ENCODE measurements at regions not wholly inside any gene's neighbourhood (a gene's known extent, or its start where the extent isn't known, plus 50 kb on each side); places are given as distances from the start of the nearest gene placed in this dataset.
A peak's percentile ranks its signal among the peaks of the same experiment; 100 is the strongest.

- H3K4me2 ChIP-seq (ENCODE audit: low read depth, low read length, poor library complexity, severe bottlenecking), result peak overlapping the region; percentile 28
- H3K4me3 ChIP-seq (ENCODE audit: low read length), result peak overlapping the region; percentile 19; the same call in 1 of the 2 replicates
Measured at GRCh38 chrX:39196192-39197102, 395.2 kb downstream of the MID1IP1 start.

GRCh38 chrX:39199429-39199828, 398.2 kb downstream of the MID1IP1 start:
- Histone ChIP-seq H3K27me3 (ENCODE audit: low read length) (no peaks in the 10 kb centered on the region), H3K36me3 (ENCODE audit: insufficient read depth, low read length) (no peaks in the 10 kb centered on the region), H3K4me2 (ENCODE audit: low read depth, low read length, poor library complexity, severe bottlenecking) (no peak overlapping the region), H4K20me1 (ENCODE audit: insufficient read depth, low read depth, low read length) (no peaks in the 10 kb centered on the region), H3K79me2 (ENCODE audit: low read length) (no peaks in the 10 kb centered on the region), H3K9ac (ENCODE audit: low read length) (no peak overlapping the region), H3K9me2 (replicated peaks; ENCODE audit: insufficient read depth, low read length) (no peaks in the 10 kb centered on the region), H3K4me1 (ENCODE audit: low read length) (peaks cover 12% of the 10 kb centered on the region), H3K9me3 (ENCODE audit: low read length) (no peaks in the 10 kb centered on the region), H2AFZ (ENCODE audit: low read length) (no peak overlapping the region), H3K4me3 (ENCODE audit: low read length) (no peak overlapping the region), H3K27ac (ENCODE audit: low read length) (no peak overlapping the region)
- no peak for DNase-seq

More at GRCh38 chrX:39196192-39197102, 395.2 kb downstream of the MID1IP1 start:
- no peaks in the 10 kb centered on the region for H4K20me1 ChIP-seq (ENCODE audit: insufficient read depth, low read depth, low read length)
- H3K9me2 ChIP-seq (replicated peaks; ENCODE audit: insufficient read depth, low read length), result no peaks in the 10 kb centered on the region
- H3K27ac ChIP-seq (ENCODE audit: low read length), result no peak overlapping the region
- DNase-seq, result peak; percentile 55
- H3K9me3 ChIP-seq (ENCODE audit: low read length), result no peaks in the 10 kb centered on the region
- no peak overlapping the region for H2AFZ ChIP-seq (ENCODE audit: low read length)
- H3K36me3 ChIP-seq (ENCODE audit: insufficient read depth, low read length), result no peaks in the 10 kb centered on the region
- H3K4me1 ChIP-seq (ENCODE audit: low read length), result peaks cover 12% of the 10 kb centered on the region
- H3K27me3 ChIP-seq (ENCODE audit: low read length), result no peaks in the 10 kb centered on the region
- no peaks in the 10 kb centered on the region for H3K79me2 ChIP-seq (ENCODE audit: low read length)
- no peak overlapping the region for H3K9ac ChIP-seq (ENCODE audit: low read length)

GRCh38 chrX:39201305-39201990, 400.2 kb downstream of the MID1IP1 start:
- H3K9ac ChIP-seq (ENCODE audit: low read length), result no peak overlapping the region
- no peaks in the 10 kb centered on the region for H4K20me1 ChIP-seq (ENCODE audit: insufficient read depth, low read depth, low read length)
- H3K4me3 ChIP-seq (ENCODE audit: low read length), result no peak overlapping the region
- DNase-seq, result peak; percentile 56
- no peaks in the 10 kb centered on the region for H3K9me2 ChIP-seq (replicated peaks; ENCODE audit: insufficient read depth, low read length)
- H3K9me3 ChIP-seq (ENCODE audit: low read length), result no peaks in the 10 kb centered on the region
- no peak overlapping the region for H3K27ac ChIP-seq (ENCODE audit: low read length)
- no peaks in the 10 kb centered on the region for H3K79me2 ChIP-seq (ENCODE audit: low read length)
- H3K4me2 ChIP-seq (ENCODE audit: low read depth, low read length, poor library complexity, severe bottlenecking), result no peak overlapping the region
- H2AFZ ChIP-seq (ENCODE audit: low read length), result no peak overlapping the region
- no peaks in the 10 kb centered on the region for H3K27me3 ChIP-seq (ENCODE audit: low read length)
- no peaks in the 10 kb centered on the region for H3K36me3 ChIP-seq (ENCODE audit: insufficient read depth, low read length)
- H3K4me1 ChIP-seq (ENCODE audit: low read length), result peaks cover 5% of the 10 kb centered on the region

GRCh38 chrX:39202641-39203040, 401.4 kb downstream of the MID1IP1 start:
- Histone ChIP-seq H3K27ac (ENCODE audit: low read length) (no peak overlapping the region), H3K9me2 (replicated peaks; ENCODE audit: insufficient read depth, low read length) (no peaks in the 10 kb centered on the region), H3K9me3 (ENCODE audit: low read length) (no peaks in the 10 kb centered on the region), H4K20me1 (ENCODE audit: insufficient read depth, low read depth, low read length) (no peaks in the 10 kb centered on the region), H3K36me3 (ENCODE audit: insufficient read depth, low read length) (no peaks in the 10 kb centered on the region), H3K4me2 (ENCODE audit: low read depth, low read length, poor library complexity, severe bottlenecking) (no peak overlapping the region), H3K4me1 (ENCODE audit: low read length) (no peaks in the 10 kb centered on the region), H3K4me3 (ENCODE audit: low read length) (no peak overlapping the region), H3K79me2 (ENCODE audit: low read length) (no peaks in the 10 kb centered on the region), H3K27me3 (ENCODE audit: low read length) (no peaks in the 10 kb centered on the region), H2AFZ (ENCODE audit: low read length) (no peak overlapping the region), H3K9ac (ENCODE audit: low read length) (no peak overlapping the region)
- no peak for DNase-seq

- Histone ChIP-seq H3K9me3 (ENCODE audit: low read length) (no peaks in the 10 kb centered on the region), H3K36me3 (ENCODE audit: insufficient read depth, low read length) (no peaks in the 10 kb centered on the region), H3K9me2 (replicated peaks; ENCODE audit: insufficient read depth, low read length) (no peaks in the 10 kb centered on the region), H3K4me3 (ENCODE audit: low read length) (no peak overlapping the region), H3K27ac (ENCODE audit: low read length) (no peak overlapping the region), H3K9ac (ENCODE audit: low read length) (no peak overlapping the region), H3K79me2 (ENCODE audit: low read length) (no peaks in the 10 kb centered on the region), H3K4me1 (ENCODE audit: low read length) (no peaks in the 10 kb centered on the region), H3K27me3 (ENCODE audit: low read length) (no peaks in the 10 kb centered on the region), H3K4me2 (ENCODE audit: low read depth, low read length, poor library complexity, severe bottlenecking) (no peak overlapping the region), H4K20me1 (ENCODE audit: insufficient read depth, low read depth, low read length) (no peaks in the 10 kb centered on the region), H2AFZ (ENCODE audit: low read length) (no peak overlapping the region)
- no peak for DNase-seq
Measured at GRCh38 chrX:39203427-39203826, 402.2 kb downstream of the MID1IP1 start.

GRCh38 chrX:39204353-39204752, 403.1 kb downstream of the MID1IP1 start:
- no peak overlapping the region for H3K27ac ChIP-seq (ENCODE audit: low read length)
- H2AFZ ChIP-seq (ENCODE audit: low read length), result no peak overlapping the region
- H4K20me1 ChIP-seq (ENCODE audit: insufficient read depth, low read depth, low read length), result no peaks in the 10 kb centered on the region
- H3K79me2 ChIP-seq (ENCODE audit: low read length), result no peaks in the 10 kb centered on the region
- no peak overlapping the region for H3K4me2 ChIP-seq (ENCODE audit: low read depth, low read length, poor library complexity, severe bottlenecking)
- DNase-seq, result no peak
- no peaks in the 10 kb centered on the region for H3K9me2 ChIP-seq (replicated peaks; ENCODE audit: insufficient read depth, low read length)
- H3K36me3 ChIP-seq (ENCODE audit: insufficient read depth, low read length), result no peaks in the 10 kb centered on the region
- H3K27me3 ChIP-seq (ENCODE audit: low read length), result no peaks in the 10 kb centered on the region
- no peaks in the 10 kb centered on the region for H3K9me3 ChIP-seq (ENCODE audit: low read length)
- H3K4me3 ChIP-seq (ENCODE audit: low read length), result no peak overlapping the region
- no peaks in the 10 kb centered on the region for H3K4me1 ChIP-seq (ENCODE audit: low read length)
- no peak overlapping the region for H3K9ac ChIP-seq (ENCODE audit: low read length)

- no peaks in the 10 kb centered on the region for H4K20me1 ChIP-seq (ENCODE audit: insufficient read depth, low read depth, low read length)
- no peak for DNase-seq
- H3K4me2 ChIP-seq (ENCODE audit: low read depth, low read length, poor library complexity, severe bottlenecking), result no peak overlapping the region
- H3K9me2 ChIP-seq (replicated peaks; ENCODE audit: insufficient read depth, low read length), result no peaks in the 10 kb centered on the region
- H2AFZ ChIP-seq (ENCODE audit: low read length), result no peak overlapping the region
- H3K79me2 ChIP-seq (ENCODE audit: low read length), result no peaks in the 10 kb centered on the region
- no peak overlapping the region for H3K4me3 ChIP-seq (ENCODE audit: low read length)
- no peaks in the 10 kb centered on the region for H3K36me3 ChIP-seq (ENCODE audit: insufficient read depth, low read length)
- no peak overlapping the region for H3K27ac ChIP-seq (ENCODE audit: low read length)
- H3K27me3 ChIP-seq (ENCODE audit: low read length), result no peaks in the 10 kb centered on the region
- H3K9ac ChIP-seq (ENCODE audit: low read length), result no peak overlapping the region
- no peaks in the 10 kb centered on the region for H3K4me1 ChIP-seq (ENCODE audit: low read length)
- no peaks in the 10 kb centered on the region for H3K9me3 ChIP-seq (ENCODE audit: low read length)
Measured at GRCh38 chrX:39204945-39205344, 403.7 kb downstream of the MID1IP1 start.

- Histone ChIP-seq H3K79me2 (ENCODE audit: low read length) (no peaks in the 10 kb centered on the region), H3K27me3 (ENCODE audit: low read length) (no peaks in the 10 kb centered on the region), H3K4me3 (ENCODE audit: low read length) (no peak overlapping the region), H3K9me3 (ENCODE audit: low read length) (no peaks in the 10 kb centered on the region), H3K9ac (ENCODE audit: low read length) (no peak overlapping the region), H3K36me3 (ENCODE audit: insufficient read depth, low read length) (no peaks in the 10 kb centered on the region), H2AFZ (ENCODE audit: low read length) (no peak overlapping the region), H3K4me2 (ENCODE audit: low read depth, low read length, poor library complexity, severe bottlenecking) (no peak overlapping the region), H3K27ac (ENCODE audit: low read length) (no peak overlapping the region), H3K9me2 (replicated peaks; ENCODE audit: insufficient read depth, low read length) (no peaks in the 10 kb centered on the region), H3K4me1 (ENCODE audit: low read length) (no peaks in the 10 kb centered on the region), H4K20me1 (ENCODE audit: insufficient read depth, low read depth, low read length) (no peaks in the 10 kb centered on the region)
- no peak for DNase-seq
Measured at GRCh38 chrX:39205467-39205866, 404.2 kb downstream of the MID1IP1 start.

Data from Karpas-422 (cell line).